HG02763 (cell line): ENCODE measurements at regions not wholly inside any gene's neighbourhood (a gene's known extent, or its start where the extent isn't known, plus 50 kb on each side); places are given as distances from the start of the nearest gene placed in this dataset.

Experiments
- ATAC-seq: cut with Tn5 transposase; IDR thresholded peaks from one replicate; pipeline ENCODE4 v1.9.1; 2021; ENCODE audit warnings: mild to moderate bottlenecking, moderate library complexity; ENCODE audit not compliant: unreplicated experiment

GRCh38 chr10:29760138-29760900 lies 125.5 kb upstream of the SVIL start:
- no peak for ATAC-seq

DNA sequence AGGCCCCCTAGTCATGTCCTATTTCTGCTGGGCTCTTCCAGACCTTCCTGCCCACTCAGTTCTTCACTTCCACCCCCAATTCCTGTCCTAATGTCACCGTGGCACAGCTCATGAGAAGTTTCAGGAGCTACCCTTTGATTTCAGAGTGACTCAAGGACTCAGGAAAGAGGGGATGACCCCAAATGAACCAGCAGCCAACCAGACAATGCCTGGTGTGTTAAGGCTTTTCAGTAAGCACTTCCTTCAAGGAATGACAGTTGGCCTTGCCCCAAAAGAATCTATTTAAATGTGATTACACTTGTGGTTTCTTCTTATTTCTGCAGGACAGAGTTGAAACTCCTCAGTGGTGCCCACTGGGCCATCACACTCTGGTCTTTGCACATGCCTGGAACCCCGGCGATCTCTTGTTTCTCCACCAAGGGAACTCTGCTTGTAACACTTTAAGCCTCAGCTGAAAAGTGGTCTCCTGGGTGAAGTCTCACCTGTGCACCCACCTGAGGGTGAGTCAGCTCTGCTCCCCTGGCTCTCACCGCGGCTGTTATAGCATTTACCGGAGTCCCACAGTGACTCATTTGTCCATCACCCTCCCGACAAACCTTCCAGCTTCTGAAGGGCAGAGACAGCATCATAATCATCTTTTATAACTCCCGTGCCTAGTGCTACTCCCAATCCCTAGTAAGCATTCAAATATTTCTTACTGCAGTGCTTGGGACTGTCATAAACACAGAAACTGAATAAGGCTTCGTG lies 123.0 kb upstream of the SVIL start:
- ATAC-seq, result no peak

DNA sequence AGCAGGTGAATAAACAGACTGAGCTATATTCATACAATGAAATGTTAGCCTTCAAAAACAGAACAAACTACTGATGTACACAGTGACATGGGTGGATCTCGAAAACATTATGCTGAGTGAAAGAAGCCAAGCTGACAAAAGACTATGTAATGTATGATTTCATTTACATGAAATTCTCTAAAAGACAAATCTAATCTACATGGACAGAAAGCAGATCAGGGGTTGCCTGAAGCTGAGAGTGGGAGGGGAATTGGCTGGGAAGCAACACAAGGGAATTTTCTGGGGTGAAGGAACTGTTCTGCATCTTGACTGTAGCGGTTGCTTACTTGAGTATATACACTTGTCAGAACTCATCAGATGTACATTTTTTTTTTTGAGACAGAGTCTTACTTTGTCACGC lies 121.7 kb upstream of the SVIL start:
- ATAC-seq, result no peak

DNA sequence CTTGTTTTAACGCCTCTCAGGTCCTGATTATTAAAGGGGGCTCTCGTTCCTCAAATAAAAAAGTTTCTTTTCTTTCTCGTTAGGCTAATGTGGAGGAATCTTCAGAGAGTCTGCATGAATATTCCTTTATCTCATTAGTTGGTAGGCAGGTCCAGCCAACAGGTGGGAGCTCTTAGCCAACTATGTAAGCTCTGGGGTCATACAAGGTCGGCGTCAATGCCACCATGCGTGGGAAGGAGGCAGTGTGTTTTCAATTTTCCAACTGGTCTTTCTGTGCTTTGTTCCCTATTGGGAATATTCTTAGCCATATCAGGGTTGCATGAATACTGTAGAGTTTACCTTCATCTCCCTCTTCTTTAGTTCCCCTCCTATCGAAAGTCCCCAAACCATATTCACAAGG lies 118.5 kb upstream of the SVIL start:
- ATAC-seq, result no peak

GRCh38 chr10:29751684-29752083 lies 116.9 kb upstream of the SVIL start:
- no peak for ATAC-seq

DNA sequence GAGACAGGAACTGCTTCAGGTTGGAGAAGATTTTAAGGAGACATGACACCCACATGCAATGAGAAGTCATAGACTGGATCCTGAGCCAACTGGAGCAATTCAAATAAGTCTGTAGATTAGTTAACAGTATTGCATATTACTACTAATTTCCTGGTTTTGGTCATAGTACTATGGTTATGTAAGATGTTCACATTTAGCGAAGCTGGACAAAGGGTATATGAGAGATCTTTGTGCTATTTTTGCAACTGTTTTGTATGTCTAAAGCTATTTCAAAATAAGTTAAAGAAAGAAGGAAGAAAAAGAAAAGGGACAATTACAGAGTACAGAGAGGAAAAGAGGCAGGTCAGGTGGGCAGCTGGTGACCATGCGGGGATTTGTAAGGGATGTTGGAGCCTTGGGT lies 116.5 kb upstream of the SVIL start:
- no peak for ATAC-seq

- no peak for ATAC-seq
Observed at GRCh38 chr10:29749150-29749549, 114.4 kb upstream of the SVIL start.

DNA sequence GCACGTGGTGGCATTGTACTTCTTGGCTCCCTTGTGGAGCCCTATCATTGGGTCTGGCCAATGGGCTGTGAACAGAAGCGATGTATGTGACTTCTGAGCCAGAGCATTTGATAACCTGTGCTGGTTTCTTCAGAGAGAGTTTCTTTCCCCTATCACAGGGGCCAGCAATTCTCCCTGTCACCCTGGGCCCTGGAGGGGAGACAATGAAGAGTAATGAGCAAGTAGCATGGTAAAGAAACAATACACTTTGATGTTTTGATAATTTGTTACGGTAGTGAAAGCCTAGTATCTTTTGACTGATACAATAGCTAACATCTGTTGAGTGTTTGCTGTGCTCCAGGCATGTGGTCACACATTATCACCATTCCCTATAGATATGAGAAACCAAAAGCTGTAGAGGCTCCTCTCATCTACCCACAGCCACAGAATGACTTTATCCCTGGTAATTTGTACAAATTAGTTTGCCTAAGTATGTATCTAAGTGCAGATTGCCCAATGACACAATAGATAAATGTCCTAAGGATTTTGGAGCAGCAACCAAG lies 113.4 kb upstream of the SVIL start:
- ATAC-seq, result no peak

DNA sequence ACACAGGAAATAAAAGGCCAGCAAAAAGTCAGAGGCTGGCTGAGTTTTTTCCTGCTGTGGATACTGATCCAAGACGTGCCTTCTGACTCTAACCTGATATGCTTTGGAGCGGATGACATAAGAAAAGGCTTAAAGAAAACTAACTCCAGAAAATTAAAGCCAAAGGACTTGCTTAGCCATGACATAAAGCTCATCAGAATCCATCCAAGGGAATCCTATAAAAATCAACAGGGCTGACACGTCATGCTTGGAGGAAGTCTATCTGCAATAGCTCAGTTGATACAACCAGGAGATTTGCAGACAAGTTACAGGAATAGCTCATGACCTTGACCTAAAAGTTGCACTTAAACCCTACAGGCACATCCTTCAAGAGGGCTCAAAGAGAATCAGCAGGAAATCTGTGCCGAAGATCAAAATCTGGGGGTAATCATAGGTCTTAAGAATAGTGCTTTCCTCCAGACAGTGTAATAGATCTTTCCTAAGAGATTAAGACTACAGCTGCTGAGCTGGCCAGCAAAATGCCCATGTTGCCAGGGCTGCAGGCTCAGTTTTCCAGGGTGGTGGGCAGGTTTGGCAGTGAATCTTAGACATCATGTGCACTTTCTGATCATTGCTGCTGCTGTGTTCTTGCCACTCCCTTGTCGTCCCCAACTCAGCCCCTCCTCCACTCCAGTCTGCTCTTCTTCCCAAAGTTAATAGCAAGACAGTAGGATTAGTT lies 111.5 kb upstream of the SVIL start:
- ATAC-seq, result no peak

- ATAC-seq, result no peak
Observed at GRCh38 chr10:29740981-29741545, 106.3 kb upstream of the SVIL start.

DNA sequence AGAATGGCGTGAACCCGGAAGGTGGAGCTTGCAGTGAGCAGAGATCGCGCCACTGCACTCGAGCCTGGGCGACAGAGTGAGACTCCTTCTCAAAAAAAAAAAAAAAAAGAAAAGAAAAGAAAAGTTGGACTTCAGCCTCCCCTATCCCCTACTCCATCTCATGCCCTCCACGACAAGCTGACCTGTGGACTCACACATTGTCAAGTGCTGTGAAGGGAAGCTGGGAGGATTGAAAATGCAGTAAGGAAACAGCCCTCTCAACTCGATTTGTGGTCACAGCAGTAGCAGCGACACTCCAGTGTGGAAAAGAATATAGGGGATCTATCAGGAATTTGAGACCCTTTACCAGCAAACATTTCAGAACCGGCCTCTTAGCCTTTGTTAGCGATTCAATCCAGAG lies 103.6 kb upstream of the SVIL start:
- ATAC-seq, result no peak

GRCh38 chr10:29737074-29737593 lies 102.4 kb upstream of the SVIL start:
- no peak for ATAC-seq

DNA sequence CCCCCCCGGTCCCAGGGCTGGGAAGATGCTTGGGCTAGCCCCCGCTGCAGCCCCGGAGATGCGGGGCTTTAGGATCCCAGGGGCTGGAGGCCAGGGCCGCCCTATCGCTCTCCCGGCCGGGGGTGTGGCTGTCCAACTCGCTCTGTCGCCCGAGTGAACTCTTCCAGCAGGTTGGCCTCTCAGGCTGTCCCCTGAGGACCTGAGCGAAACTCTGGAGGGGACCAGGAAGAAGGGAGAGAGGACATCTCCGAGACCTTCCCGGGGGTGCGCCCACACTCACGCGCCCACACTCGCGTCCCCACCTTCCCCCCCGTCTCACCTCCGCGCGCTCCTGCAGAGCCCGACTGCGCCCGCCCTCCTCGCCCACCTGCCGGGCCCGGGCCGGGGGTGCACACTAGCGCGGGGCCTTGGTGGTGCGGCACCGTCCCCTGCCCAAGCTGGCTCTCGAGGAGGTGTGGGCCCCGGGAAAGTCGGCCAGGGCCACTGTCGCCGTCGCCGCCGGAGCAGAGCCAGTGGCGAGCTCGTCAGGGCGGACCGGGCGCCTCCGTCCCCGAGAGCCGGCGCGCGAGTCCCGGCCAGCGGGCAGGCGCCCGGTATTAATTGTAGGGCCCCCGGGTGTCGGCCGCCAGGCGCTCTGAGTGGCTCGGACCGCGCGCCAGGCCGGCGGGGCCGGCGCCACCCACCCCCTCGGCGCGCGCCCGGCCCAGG lies 101.7 kb upstream of the SVIL start:
- no peak for ATAC-seq

DNA sequence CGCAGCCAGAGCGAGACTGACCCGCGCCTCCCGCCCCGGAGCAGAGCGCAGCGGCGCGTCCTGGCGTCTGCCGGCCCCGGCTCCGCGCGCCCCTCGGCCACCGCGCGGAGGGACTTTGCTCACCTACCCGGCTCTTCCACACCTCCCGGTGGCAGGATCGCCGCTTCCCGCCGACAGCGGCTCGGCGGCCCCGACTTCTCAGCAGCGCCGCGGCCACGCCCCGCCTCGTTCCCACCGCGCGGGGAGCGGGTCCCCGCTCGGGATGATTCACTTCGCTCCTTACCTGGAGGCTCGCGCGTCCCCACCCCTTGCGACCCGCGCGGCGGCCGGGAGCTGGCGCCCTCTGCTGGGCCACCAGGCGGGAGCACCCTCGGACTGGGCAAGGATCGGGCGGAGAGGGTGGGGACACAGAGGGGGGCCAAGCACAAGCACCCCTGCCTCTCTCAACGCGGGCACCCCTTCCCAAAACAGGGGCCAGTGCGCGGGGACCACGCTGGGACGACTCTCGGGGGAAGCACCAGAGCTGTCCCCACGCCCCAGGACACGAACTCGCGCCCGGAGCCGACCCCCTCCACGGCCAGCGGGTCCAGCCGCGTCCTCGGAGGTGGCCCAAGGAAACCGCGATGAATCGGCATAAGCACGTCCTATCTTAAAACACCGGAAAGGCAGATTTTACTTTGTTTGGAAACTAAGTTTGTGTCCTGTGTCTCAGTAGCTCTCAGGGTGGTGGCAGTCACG lies 101.0 kb upstream of the SVIL start:
- ATAC-seq, result peak; percentile 84

GRCh38 chr10:29734962-29735627 lies 100.3 kb upstream of the SVIL start:
- peak; percentile 43 for ATAC-seq

- ATAC-seq, result no peak
Observed at GRCh38 chr10:29734640-29734961, 99.8 kb upstream of the SVIL start.

GRCh38 chr10:29733323-29733722 lies 98.6 kb upstream of the SVIL start:
- ATAC-seq, result no peak

- ATAC-seq, result no peak
Observed at GRCh38 chr10:29732918-29733317, 98.1 kb upstream of the SVIL start.

- ATAC-seq, result no peak
Observed at GRCh38 chr10:29731760-29732159, 97.0 kb upstream of the SVIL start.
